CD14-positive monocyte (primary cell): ENCODE measurements at regions not wholly inside any gene's neighbourhood (a gene's known extent, or its start where the extent isn't known, plus 50 kb on each side); places are given as distances from the start of the nearest gene placed in this dataset.
A peak's percentile ranks its signal among the peaks of the same experiment; 100 is the strongest.

Experiments
- DNase-seq, 3 donors: peaks; one replicate each; pipeline ENCODE4 v3.0.0-alpha.2; 2011 to 2022
- H2AFZ ChIP-seq: 2 replicates; pipeline ENCODE4 v1.6.0; 2012; ENCODE audit warnings: mild to moderate bottlenecking, low read depth, low read length, inconsistent platforms; ENCODE audit not compliant: insufficient read depth, poor library complexity, severe bottlenecking
- H3K27ac ChIP-seq, 2 donors: 1 replicate in 1 of 2; 2 replicates in 1 of 2; pipeline ENCODE4 v1.5.1; 2012 to 2013; ENCODE audit warnings: low read length in 2 of 2, control low read depth in 1 of 2, inconsistent platforms in 1 of 2, low read depth in 1 of 2, mild to moderate bottlenecking in 1 of 2
- H3K27me3 ChIP-seq, 2 donors: one replicate each; pipeline versions ENCODE4 v1.6.0 to v1.6.1; 2011 to 2013; ENCODE audit warnings: low read length in 2 of 2; ENCODE audit not compliant: control insufficient read depth in 2 of 2, insufficient read depth in 2 of 2
- H3K36me3 ChIP-seq, 2 donors: replicated peaks in 1 of 2; 1 replicate in 1 of 2; 2 replicates in 1 of 2; pipeline versions ENCODE4 v1.5.1 to v1.6.1; 2012 to 2013; ENCODE audit warnings: low read length in 2 of 2, control low read depth in 1 of 2, inconsistent platforms in 1 of 2, mild to moderate bottlenecking in 1 of 2; ENCODE audit not compliant: insufficient read depth in 2 of 2, control insufficient read depth in 1 of 2
- H3K4me1 ChIP-seq, 2 donors: 1 replicate in 1 of 2; 2 replicates in 1 of 2; pipeline versions ENCODE4 v1.5.1 to v1.6.1; 2012 to 2013; ENCODE audit warnings: low read length in 2 of 2, control low read depth in 1 of 2, inconsistent platforms in 1 of 2, mild to moderate bottlenecking in 1 of 2, moderate library complexity in 1 of 2; ENCODE audit not compliant: insufficient read depth in 2 of 2, control insufficient read depth in 1 of 2
- H3K4me2 ChIP-seq: replicated peaks from 2 replicates; pipeline ENCODE3; 2012; ENCODE audit warnings: low read length, moderate library complexity, mild to moderate bottlenecking; ENCODE audit not compliant: poor library complexity, severe bottlenecking; ENCODE audit errors: extremely low read depth
- H3K4me3 ChIP-seq, 3 experiments: fragments of 200-600 bp in 1 of 3; sonication (generic) in 1 of 3; replicated peaks in 1 of 3; 1 replicate in 2 of 3; 2 replicates in 1 of 3; pipeline ENCODE4 v1.5.1; 2011 to 2013; ENCODE audit warnings: low read length in 3 of 3, mild to moderate bottlenecking in 3 of 3, control low read depth in 2 of 3, low read depth in 2 of 3, inconsistent platforms in 1 of 3, moderate library complexity in 1 of 3
- H3K79me2 ChIP-seq: 2 replicates; pipeline ENCODE4 v1.6.0; 2012; ENCODE audit warnings: mild to moderate bottlenecking, control low read depth, inconsistent platforms, low read length, moderate library complexity; ENCODE audit not compliant: insufficient read depth
- H3K9ac ChIP-seq: 2 replicates; pipeline ENCODE4 v1.6.0; 2017; ENCODE audit warnings: low read length, mild to moderate bottlenecking; ENCODE audit not compliant: insufficient read depth, poor library complexity, severe bottlenecking
- H3K9me3 ChIP-seq, 2 donors: replicated peaks in 1 of 2; 1 replicate in 1 of 2; 2 replicates in 1 of 2; pipeline versions ENCODE4 v1.5.1 to v1.6.1; 2012 to 2013; ENCODE audit warnings: low read length in 2 of 2, control low read depth in 1 of 2; ENCODE audit not compliant: control insufficient read depth in 1 of 2, insufficient read depth in 1 of 2
- H4K20me1 ChIP-seq: 2 replicates; pipeline ENCODE4 v1.6.0; 2012; ENCODE audit warnings: mild to moderate bottlenecking, low read length, control low read depth, moderate library complexity; ENCODE audit not compliant: insufficient read depth
- H3K27ac Mint-ChIP-seq, 7 donors: one replicate each; pipeline ENCODE4 v1.8.0; 2020; ENCODE audit warnings: mild to moderate bottlenecking in 7 of 7, mixed read lengths in 7 of 7, moderate library complexity in 6 of 7, inconsistent platforms in 2 of 7
- H3K27me3 Mint-ChIP-seq, 3 donors: one replicate each; pipeline ENCODE4 v1.8.0; 2021 to 2022; ENCODE audit warnings: low read depth in 3 of 3, mild to moderate bottlenecking in 3 of 3, mixed read lengths in 3 of 3, moderate library complexity in 3 of 3, inconsistent platforms in 1 of 3
- H3K36me3 Mint-ChIP-seq, 2 donors: one replicate each; pipeline ENCODE4 v1.8.0; 2020; ENCODE audit warnings: mixed read lengths in 2 of 2, inconsistent platforms in 1 of 2, mild to moderate bottlenecking in 1 of 2
- H3K4me1 Mint-ChIP-seq: one replicate; pipeline ENCODE4 v1.8.0; 2020; ENCODE audit warnings: mild to moderate bottlenecking, mixed read lengths
- H3K4me3 Mint-ChIP-seq, 2 donors: one replicate each; pipeline ENCODE4 v1.8.0; 2020; ENCODE audit warnings: mild to moderate bottlenecking in 2 of 2, mixed read lengths in 2 of 2, moderate library complexity in 1 of 2
- H3K9me3 Mint-ChIP-seq, 7 donors: one replicate each; pipeline ENCODE4 v1.8.0; 2020 to 2022; ENCODE audit warnings: mixed read lengths in 7 of 7, mild to moderate bottlenecking in 6 of 7, moderate library complexity in 6 of 7, inconsistent platforms in 2 of 7
- WGBS: methylation state at CpG from one replicate; pipeline ENCODE4 v1.1.5; 2013; ENCODE audit warnings: missing lambda C conversion rate; ENCODE audit not compliant: insufficient coverage; 5-methylcytosine and 5-hydroxymethylcytosine counted together
- intact Hi-C, 2 donors: fragments of 100-400 bp; cut with micrococcal nuclease; formaldehyde crosslinking; loops; one replicate each; pipeline versions ENCODE4 v1.15.0 to v1.15.1; 2023
- TF ChIP-seq, protein P1 (sequence below): fragments of 200-600 bp; IDR thresholded peaks from one replicate; pipeline ENCODE4 v1.8.0; 2022; ENCODE audit warnings: antibody characterized with exemption, mild to moderate bottlenecking

DNA sequence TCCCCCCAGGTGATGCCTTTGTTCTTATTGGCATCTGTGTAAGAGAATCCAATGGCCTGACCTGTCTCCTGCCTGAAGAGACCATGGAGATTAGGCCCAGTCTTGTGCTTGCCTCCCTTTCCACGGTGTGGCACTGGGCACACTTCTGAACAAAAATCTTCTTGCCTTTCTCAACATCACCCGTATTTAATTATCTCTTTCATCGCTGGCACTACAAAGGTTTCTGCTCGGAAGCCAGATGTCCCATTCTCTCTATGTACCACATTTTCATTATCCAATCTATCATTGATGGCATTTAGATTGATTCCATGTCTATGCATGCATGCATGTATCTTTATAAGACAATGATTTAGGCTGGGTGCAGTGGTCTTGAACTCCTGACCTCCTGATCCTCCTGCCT is 74.3 kb downstream of the SLC25A15 start:
- no peak for DNase-seq
- Histone ChIP-seq H3K27me3 (no peaks in the 10 kb centered on the region), H3K27ac (no peak overlapping the region), H3K4me2 (no peak overlapping the region), H3K36me3 (no peaks in the 10 kb centered on the region), H4K20me1 (no peaks in the 10 kb centered on the region), H3K4me3 (no peak overlapping the region), H3K79me2 (no peaks in the 10 kb centered on the region), H3K4me1 (no peaks in the 10 kb centered on the region), H3K9me3 (no peaks in the 10 kb centered on the region), H2AFZ (no peak overlapping the region), H3K9ac (no peak overlapping the region)
- WGBS: 83% methylated on average over 1 of the region's 4 CpGs
- H3K27me3 Mint-ChIP-seq: peaks cover 0 to 2% (median 0%) of the 10 kb centered on the region in 3 donors
- intact Hi-C loops: no loop called here
- no peak overlapping the region for H3K4me3 Mint-ChIP-seq
- TF ChIP-seq, protein P1, sequence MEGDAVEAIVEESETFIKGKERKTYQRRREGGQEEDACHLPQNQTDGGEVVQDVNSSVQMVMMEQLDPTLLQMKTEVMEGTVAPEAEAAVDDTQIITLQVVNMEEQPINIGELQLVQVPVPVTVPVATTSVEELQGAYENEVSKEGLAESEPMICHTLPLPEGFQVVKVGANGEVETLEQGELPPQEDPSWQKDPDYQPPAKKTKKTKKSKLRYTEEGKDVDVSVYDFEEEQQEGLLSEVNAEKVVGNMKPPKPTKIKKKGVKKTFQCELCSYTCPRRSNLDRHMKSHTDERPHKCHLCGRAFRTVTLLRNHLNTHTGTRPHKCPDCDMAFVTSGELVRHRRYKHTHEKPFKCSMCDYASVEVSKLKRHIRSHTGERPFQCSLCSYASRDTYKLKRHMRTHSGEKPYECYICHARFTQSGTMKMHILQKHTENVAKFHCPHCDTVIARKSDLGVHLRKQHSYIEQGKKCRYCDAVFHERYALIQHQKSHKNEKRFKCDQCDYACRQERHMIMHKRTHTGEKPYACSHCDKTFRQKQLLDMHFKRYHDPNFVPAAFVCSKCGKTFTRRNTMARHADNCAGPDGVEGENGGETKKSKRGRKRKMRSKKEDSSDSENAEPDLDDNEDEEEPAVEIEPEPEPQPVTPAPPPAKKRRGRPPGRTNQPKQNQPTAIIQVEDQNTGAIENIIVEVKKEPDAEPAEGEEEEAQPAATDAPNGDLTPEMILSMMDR: no peak
- H3K36me3 Mint-ChIP-seq: no peaks in the 10 kb centered on the region
- no peaks in the 10 kb centered on the region for H3K4me1 Mint-ChIP-seq
- no peak overlapping the region for H3K27ac Mint-ChIP-seq
- peaks cover 5 to 14% (median 6%) of the 10 kb centered on the region in 7 donors for H3K9me3 Mint-ChIP-seq

DNA sequence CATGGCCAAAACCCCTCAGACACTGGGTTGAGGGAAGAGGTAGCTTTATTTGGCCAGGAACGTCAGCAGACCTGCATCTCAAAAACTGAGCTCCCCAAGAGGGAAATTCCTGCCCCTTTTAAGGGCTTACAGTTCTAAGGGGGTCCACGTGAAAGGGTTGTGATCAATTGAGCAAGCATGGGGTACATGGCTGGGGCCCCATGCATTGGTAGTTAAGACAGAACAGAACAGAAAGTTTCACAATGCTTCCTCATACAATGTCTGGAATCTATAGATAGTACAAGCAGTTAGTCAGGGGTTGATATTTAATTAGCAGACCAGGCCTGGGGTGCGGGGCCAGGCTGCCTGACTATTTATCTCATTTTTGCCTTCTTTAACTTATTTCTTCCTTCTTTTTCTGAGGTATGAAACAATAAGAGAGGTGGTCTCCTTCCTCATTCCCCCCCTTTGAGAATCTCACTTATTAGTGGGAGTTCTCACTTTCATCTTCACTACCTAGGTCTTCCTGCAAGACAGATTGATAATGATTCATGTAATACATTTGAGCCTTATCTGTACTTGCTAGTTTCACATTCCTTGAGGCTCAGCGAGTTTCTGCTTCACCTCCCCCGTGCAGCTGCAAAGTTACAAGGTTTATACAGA is 84.8 kb downstream of the SLC25A15 start:
- TF ChIP-seq, protein P1: no peak
- no peaks in the 10 kb centered on the region for H3K4me1 Mint-ChIP-seq
- Histone ChIP-seq H3K9ac (no peak overlapping the region), H3K27me3 (no peaks in the 10 kb centered on the region), H3K4me3 (peak overlapping the region in 1 of 3 experiments; percentile 32), H4K20me1 (no peaks in the 10 kb centered on the region), H2AFZ (no peak overlapping the region), H3K79me2 (no peaks in the 10 kb centered on the region), H3K4me2 (no peak overlapping the region), H3K4me1 (no peaks in the 10 kb centered on the region), H3K9me3 (peaks cover 83 to 89% of the 10 kb centered on the region in 2 donors), H3K36me3 (peaks cover 7 to 74% of the 10 kb centered on the region in 2 donors), H3K27ac (no peak overlapping the region)
- peaks cover 61 to 88% (median 85%) of the 10 kb centered on the region in 7 donors for H3K9me3 Mint-ChIP-seq
- no CpG with 5 or more reads among the region's 5 CpGs for WGBS
- no peaks in the 10 kb centered on the region for H3K27me3 Mint-ChIP-seq
- peaks cover 52 to 67% of the 10 kb centered on the region in 2 donors for H3K36me3 Mint-ChIP-seq
- no peak overlapping the region for H3K4me3 Mint-ChIP-seq
- H3K27ac Mint-ChIP-seq: no peak overlapping the region
- intact Hi-C loops: no loop called here
- DNase-seq: no peak
